ENCODE measurements at regions not wholly inside any gene's neighbourhood (a gene's known extent, or its start where the extent isn't known, plus 50 kb on each side); places are given as distances from the start of the nearest gene placed in this dataset.

DNA sequence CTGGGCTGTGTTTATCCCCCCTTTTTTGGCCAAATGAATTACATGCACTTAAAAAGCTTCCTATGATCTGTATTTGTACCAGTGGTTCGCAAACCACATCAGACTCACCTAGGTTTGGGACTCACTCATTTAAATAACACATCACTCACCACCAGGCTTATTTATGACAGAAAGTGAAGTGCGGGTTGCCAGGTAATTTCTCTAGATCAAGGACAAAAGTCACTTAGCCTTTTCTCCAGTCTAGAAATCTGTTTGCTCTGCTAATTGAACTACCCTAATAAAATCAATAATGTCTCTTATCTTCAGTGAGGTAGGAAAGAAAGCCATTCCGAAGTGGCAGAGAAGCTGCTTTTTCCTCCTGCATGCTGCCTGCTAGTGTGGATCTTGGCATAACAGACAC lies 88.1 kb upstream of the SLC8A1 start:
- Histone ChIP-seq H3K36me3 (ENCODE audit: low read depth) (no peaks in the 10 kb centered on the region), H3K4me1 (ENCODE audit: insufficient read depth, poor library complexity, severe bottlenecking) (no peaks in the 10 kb centered on the region), H3K9me3 (ENCODE audit: severe bottlenecking) (no peaks in the 10 kb centered on the region), H3K27ac (ENCODE audit: poor library complexity, severe bottlenecking) (no peak overlapping the region), H3K4me3 (ENCODE audit: severe bottlenecking) (no peak overlapping the region), H3K27me3 (ENCODE audit: insufficient read depth, poor library complexity, severe bottlenecking) (no peaks in the 10 kb centered on the region)
- DNase-seq (ENCODE audit: low spot score) (no peak), ATAC-seq (ENCODE audit: low read depth) (no peak)
- no peak for TF ChIP-seq CTCF (IDR thresholded peaks at IDR 0.05; ENCODE audit: poor library complexity, severe bottlenecking)

GRCh38 chr2:40543381-40543780 lies 91.5 kb upstream of the SLC8A1 start:
- H3K27ac ChIP-seq (ENCODE audit: poor library complexity, severe bottlenecking): no peak overlapping the region
- ATAC-seq (ENCODE audit: low read depth): no peak
- no peaks in the 10 kb centered on the region for H3K4me1 ChIP-seq (ENCODE audit: insufficient read depth, poor library complexity, severe bottlenecking)
- DNase-seq (ENCODE audit: low spot score): no peak
- no peaks in the 10 kb centered on the region for H3K36me3 ChIP-seq (ENCODE audit: low read depth)
- H3K27me3 ChIP-seq (ENCODE audit: insufficient read depth, poor library complexity, severe bottlenecking): no peaks in the 10 kb centered on the region
- H3K9me3 ChIP-seq (ENCODE audit: severe bottlenecking): no peaks in the 10 kb centered on the region
- TF ChIP-seq CTCF (IDR thresholded peaks at IDR 0.05; ENCODE audit: poor library complexity, severe bottlenecking): no peak
- H3K4me3 ChIP-seq (ENCODE audit: severe bottlenecking): no peak overlapping the region

DNA sequence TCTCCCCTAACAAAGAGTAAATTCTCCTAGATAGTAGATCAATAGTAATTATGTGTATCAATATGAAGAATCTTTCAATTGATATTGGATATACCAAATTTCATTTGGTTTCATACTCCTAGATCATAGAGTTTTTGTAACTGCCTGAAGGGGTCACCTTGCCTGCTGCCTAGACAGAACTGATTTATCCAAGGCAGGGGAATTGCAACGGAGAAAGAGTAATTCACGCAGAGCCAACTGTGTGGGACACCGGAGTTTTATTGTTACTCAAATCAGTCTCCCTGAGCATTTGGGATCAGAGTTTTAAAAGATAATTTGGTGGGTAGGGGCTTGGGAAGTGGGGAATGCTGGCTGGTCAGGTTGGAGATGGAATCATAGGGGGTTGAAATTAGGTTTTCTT lies 92.2 kb upstream of the SLC8A1 start:
- TF ChIP-seq CTCF (IDR thresholded peaks at IDR 0.05; ENCODE audit: poor library complexity, severe bottlenecking): no peak
- Histone ChIP-seq H3K36me3 (ENCODE audit: low read depth) (no peaks in the 10 kb centered on the region), H3K4me1 (ENCODE audit: insufficient read depth, poor library complexity, severe bottlenecking) (no peaks in the 10 kb centered on the region), H3K4me3 (ENCODE audit: severe bottlenecking) (no peak overlapping the region), H3K9me3 (ENCODE audit: severe bottlenecking) (no peaks in the 10 kb centered on the region), H3K27me3 (ENCODE audit: insufficient read depth, poor library complexity, severe bottlenecking) (no peaks in the 10 kb centered on the region), H3K27ac (ENCODE audit: poor library complexity, severe bottlenecking) (no peak overlapping the region)
- no peak for DNase-seq (ENCODE audit: low spot score)
- no peak for ATAC-seq (ENCODE audit: low read depth)

GRCh38 chr2:40545645-40546044 lies 93.8 kb upstream of the SLC8A1 start:
- ATAC-seq (ENCODE audit: low read depth) (no peak), DNase-seq (ENCODE audit: low spot score) (no peak)
- Histone ChIP-seq H3K36me3 (ENCODE audit: low read depth) (no peaks in the 10 kb centered on the region), H3K27ac (ENCODE audit: poor library complexity, severe bottlenecking) (no peak overlapping the region), H3K4me1 (ENCODE audit: insufficient read depth, poor library complexity, severe bottlenecking) (no peaks in the 10 kb centered on the region), H3K27me3 (ENCODE audit: insufficient read depth, poor library complexity, severe bottlenecking) (no peaks in the 10 kb centered on the region), H3K9me3 (ENCODE audit: severe bottlenecking) (no peaks in the 10 kb centered on the region), H3K4me3 (ENCODE audit: severe bottlenecking) (no peak overlapping the region)
- no peak for TF ChIP-seq CTCF (IDR thresholded peaks at IDR 0.05; ENCODE audit: poor library complexity, severe bottlenecking)

DNA sequence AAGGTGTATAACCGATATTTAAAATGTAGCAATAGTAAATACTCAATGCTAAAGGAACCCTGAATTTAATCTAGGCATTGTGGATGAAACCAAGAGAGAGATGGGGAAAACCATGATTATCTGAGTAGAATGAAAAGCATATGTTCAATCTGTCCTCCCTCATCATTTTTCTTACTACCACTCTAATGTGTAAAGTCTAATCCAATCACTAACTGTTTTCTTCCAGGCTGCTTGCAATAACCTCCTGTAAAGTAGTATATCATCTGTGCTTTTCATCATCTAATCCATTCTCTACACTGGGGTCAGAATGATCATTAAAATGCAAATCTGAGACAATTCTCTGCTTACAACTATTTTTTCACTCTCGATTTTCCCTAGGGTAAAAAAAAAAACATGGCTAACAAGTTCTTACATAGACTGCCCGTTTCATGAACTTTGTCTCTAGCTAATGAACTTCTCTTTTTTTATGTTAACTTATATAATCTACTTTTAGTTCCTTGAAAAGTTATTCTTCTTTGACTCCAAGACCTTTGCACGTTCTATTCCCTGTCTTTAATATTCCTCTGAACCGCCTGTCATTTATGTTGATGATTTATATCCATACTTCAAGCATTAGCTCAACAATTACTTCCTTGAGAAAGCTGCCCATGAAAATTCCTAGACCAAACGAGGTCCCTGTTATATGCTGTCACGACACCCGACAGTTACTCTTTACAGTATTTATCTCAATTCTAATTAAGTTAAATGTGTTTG lies 94.7 kb upstream of the SLC8A1 start:
- H3K27ac ChIP-seq (ENCODE audit: poor library complexity, severe bottlenecking): no peak overlapping the region
- H3K4me3 ChIP-seq (ENCODE audit: severe bottlenecking): no peak overlapping the region
- H3K9me3 ChIP-seq (ENCODE audit: severe bottlenecking): no peaks in the 10 kb centered on the region
- no peak for DNase-seq (ENCODE audit: low spot score)
- no peaks in the 10 kb centered on the region for H3K36me3 ChIP-seq (ENCODE audit: low read depth)
- no peak for TF ChIP-seq CTCF (IDR thresholded peaks at IDR 0.05; ENCODE audit: poor library complexity, severe bottlenecking)
- H3K4me1 ChIP-seq (ENCODE audit: insufficient read depth, poor library complexity, severe bottlenecking): no peaks in the 10 kb centered on the region
- no peaks in the 10 kb centered on the region for H3K27me3 ChIP-seq (ENCODE audit: insufficient read depth, poor library complexity, severe bottlenecking)
- ATAC-seq (ENCODE audit: low read depth): no peak

Data from RWPE2 (cell line).